ENCODE measurements at regions not wholly inside any gene's neighbourhood (a gene's known extent, or its start where the extent isn't known, plus 50 kb on each side); places are given as distances from the start of the nearest gene placed in this dataset.
"Not testable (repeated sequence)": the region's sequence is repeated elsewhere in the genome, so short reads cannot be mapped to it uniquely, and the experiment has no call there.

GRCh38 chr1:96095849-96096612, 625.6 kb upstream of the PTBP2 start:
- DNase-seq = no peak

GRCh38 chr1:96096613-96097321, 624.8 kb upstream of the PTBP2 start:
- no peak for DNase-seq

- no peak for DNase-seq
These were observed 617.1 kb upstream of the PTBP2 start for GRCh38 chr1:96104506-96104905.

- no peak for DNase-seq
These were observed 616.7 kb upstream of the PTBP2 start for GRCh38 chr1:96104906-96105305.

GRCh38 chr1:96116731-96117130, 604.9 kb upstream of the PTBP2 start:
- DNase-seq = no peak

GRCh38 chr1:96130432-96130831, 591.2 kb upstream of the PTBP2 start:
- no peak for DNase-seq

- DNase-seq = no peak
These were observed 576.9 kb upstream of the PTBP2 start for GRCh38 chr1:96144636-96145035.

GRCh38 chr1:96145492-96145891, 576.1 kb upstream of the PTBP2 start:
- peak; percentile 28 for DNase-seq

GRCh38 chr1:96152957-96153356, 568.6 kb upstream of the PTBP2 start:
- DNase-seq = not testable (repeated sequence)

GRCh38 chr1:96157101-96157500, 564.5 kb upstream of the PTBP2 start:
- no peak for DNase-seq

GRCh38 chr1:96159379-96159778, 562.2 kb upstream of the PTBP2 start:
- no peak for DNase-seq

- no peak for DNase-seq
These were observed 557.5 kb upstream of the PTBP2 start for GRCh38 chr1:96164053-96164452.

- no peak for DNase-seq
These were observed 543.5 kb upstream of the PTBP2 start for GRCh38 chr1:96178053-96178452.

GRCh38 chr1:96183485-96183884, 538.1 kb upstream of the PTBP2 start:
- no peak for DNase-seq

GRCh38 chr1:96183928-96184327, 537.7 kb upstream of the PTBP2 start:
- no peak for DNase-seq

GRCh38 chr1:96185181-96185580, 536.4 kb upstream of the PTBP2 start:
- DNase-seq = no peak

GRCh38 chr1:96187020-96187419, 534.6 kb upstream of the PTBP2 start:
- no peak for DNase-seq

- DNase-seq = no peak
These were observed 530.4 kb upstream of the PTBP2 start for GRCh38 chr1:96191165-96191564.

GRCh38 chr1:96206451-96206850, 515.1 kb upstream of the PTBP2 start:
- no peak for DNase-seq

GRCh38 chr1:96207936-96208335, 513.6 kb upstream of the PTBP2 start:
- DNase-seq = no peak

GRCh38 chr1:96208428-96208827, 513.2 kb upstream of the PTBP2 start:
- DNase-seq = no peak

- DNase-seq = no peak
These were observed 511.5 kb upstream of the PTBP2 start for GRCh38 chr1:96210054-96210453.

GRCh38 chr1:96211202-96211601, 510.4 kb upstream of the PTBP2 start:
- no peak for DNase-seq

GRCh38 chr1:96214982-96215381, 506.6 kb upstream of the PTBP2 start:
- DNase-seq = no peak

- DNase-seq = no peak
These were observed 500.9 kb upstream of the PTBP2 start for GRCh38 chr1:96220651-96221050.
